DND-41 (cell line): ENCODE measurements at regions not wholly inside any gene's neighbourhood (a gene's known extent, or its start where the extent isn't known, plus 50 kb on each side); places are given as distances from the start of the nearest gene placed in this dataset.

Experiments
- CTCF ChIP-seq: IDR thresholded peaks from 2 replicates; pipeline ENCODE4 v1.5.1; 2012; ENCODE audit warnings: borderline replicate concordance, low read length, moderate library complexity, mild to moderate bottlenecking; ENCODE audit not compliant: poor library complexity, severe bottlenecking; ENCODE audit errors: extremely low read depth
- EZH2 ChIP-seq: IDR thresholded peaks from 3 replicates; pipeline ENCODE4 v1.6.1; 2012; ENCODE audit warnings: borderline replicate concordance, low read depth, mild to moderate bottlenecking, moderate library complexity, low read length, inconsistent platforms; ENCODE audit not compliant: severe bottlenecking

DNA sequence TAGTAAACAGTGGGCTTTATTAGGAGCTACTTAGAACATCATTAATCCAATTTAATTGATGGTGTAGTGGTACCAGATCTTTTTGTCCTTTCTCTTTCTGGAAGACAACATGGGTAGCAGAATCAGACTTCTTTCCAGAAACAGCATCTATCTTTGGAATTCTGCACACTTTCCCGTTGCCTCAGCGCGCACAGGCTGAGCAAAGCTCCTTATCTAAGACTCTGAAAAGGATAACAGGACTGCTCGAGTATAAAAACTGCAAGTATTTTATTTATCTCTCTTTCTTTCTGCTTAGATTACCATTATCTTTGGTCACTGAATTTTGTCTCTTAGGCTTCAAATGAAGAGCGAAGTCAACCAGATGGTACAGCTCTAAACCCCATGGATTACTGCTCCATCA, 191.7 kb downstream of the DHX15 start:
- TF ChIP-seq CTCF: no peak
- no peak for TF ChIP-seq EZH2
